ENCODE measurements at regions not wholly inside any gene's neighbourhood (a gene's known extent, or its start where the extent isn't known, plus 50 kb on each side); places are given as distances from the start of the nearest gene placed in this dataset.

GRCh38 chr2:125296742-125297141, 1271.7 kb downstream of the CNTNAP5 start:
- TF ChIP-seq, protein P1, sequence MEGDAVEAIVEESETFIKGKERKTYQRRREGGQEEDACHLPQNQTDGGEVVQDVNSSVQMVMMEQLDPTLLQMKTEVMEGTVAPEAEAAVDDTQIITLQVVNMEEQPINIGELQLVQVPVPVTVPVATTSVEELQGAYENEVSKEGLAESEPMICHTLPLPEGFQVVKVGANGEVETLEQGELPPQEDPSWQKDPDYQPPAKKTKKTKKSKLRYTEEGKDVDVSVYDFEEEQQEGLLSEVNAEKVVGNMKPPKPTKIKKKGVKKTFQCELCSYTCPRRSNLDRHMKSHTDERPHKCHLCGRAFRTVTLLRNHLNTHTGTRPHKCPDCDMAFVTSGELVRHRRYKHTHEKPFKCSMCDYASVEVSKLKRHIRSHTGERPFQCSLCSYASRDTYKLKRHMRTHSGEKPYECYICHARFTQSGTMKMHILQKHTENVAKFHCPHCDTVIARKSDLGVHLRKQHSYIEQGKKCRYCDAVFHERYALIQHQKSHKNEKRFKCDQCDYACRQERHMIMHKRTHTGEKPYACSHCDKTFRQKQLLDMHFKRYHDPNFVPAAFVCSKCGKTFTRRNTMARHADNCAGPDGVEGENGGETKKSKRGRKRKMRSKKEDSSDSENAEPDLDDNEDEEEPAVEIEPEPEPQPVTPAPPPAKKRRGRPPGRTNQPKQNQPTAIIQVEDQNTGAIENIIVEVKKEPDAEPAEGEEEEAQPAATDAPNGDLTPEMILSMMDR (conservative IDR thresholded peaks at IDR 0.05; ENCODE audit: low read depth, low read length): 0 out of 2 replicates have a peak, but pooled peaks have one; percentile 9
- TF ChIP-seq EZH2 (IDR thresholded peaks at IDR 0.05; ENCODE audit: low read length, unreplicated experiment): no peak
- no peak for TF ChIP-seq EZH2phosphoT487 (IDR thresholded peaks at IDR 0.05; ENCODE audit: borderline replicate concordance, low read length)
